ENCODE measurements at regions not wholly inside any gene's neighbourhood (a gene's known extent, or its start where the extent isn't known, plus 50 kb on each side); places are given as distances from the start of the nearest gene placed in this dataset.

- TF ChIP-seq EZH2 (IDR thresholded peaks at IDR 0.05; ENCODE audit: borderline replicate concordance, low read depth, low read length, poor library complexity, severe bottlenecking) (no peak), CTCF (conservative IDR thresholded peaks at IDR 0.05; ENCODE audit: low read depth, low read length) (no peak)
Observed at GRCh38 chr4:13276357-13276756, 207.8 kb downstream of the RAB28 start.

All from A673 (cell line).